ENCODE measurements at regions not wholly inside any gene's neighbourhood (a gene's known extent, or its start where the extent isn't known, plus 50 kb on each side); places are given as distances from the start of the nearest gene placed in this dataset.

DNA sequence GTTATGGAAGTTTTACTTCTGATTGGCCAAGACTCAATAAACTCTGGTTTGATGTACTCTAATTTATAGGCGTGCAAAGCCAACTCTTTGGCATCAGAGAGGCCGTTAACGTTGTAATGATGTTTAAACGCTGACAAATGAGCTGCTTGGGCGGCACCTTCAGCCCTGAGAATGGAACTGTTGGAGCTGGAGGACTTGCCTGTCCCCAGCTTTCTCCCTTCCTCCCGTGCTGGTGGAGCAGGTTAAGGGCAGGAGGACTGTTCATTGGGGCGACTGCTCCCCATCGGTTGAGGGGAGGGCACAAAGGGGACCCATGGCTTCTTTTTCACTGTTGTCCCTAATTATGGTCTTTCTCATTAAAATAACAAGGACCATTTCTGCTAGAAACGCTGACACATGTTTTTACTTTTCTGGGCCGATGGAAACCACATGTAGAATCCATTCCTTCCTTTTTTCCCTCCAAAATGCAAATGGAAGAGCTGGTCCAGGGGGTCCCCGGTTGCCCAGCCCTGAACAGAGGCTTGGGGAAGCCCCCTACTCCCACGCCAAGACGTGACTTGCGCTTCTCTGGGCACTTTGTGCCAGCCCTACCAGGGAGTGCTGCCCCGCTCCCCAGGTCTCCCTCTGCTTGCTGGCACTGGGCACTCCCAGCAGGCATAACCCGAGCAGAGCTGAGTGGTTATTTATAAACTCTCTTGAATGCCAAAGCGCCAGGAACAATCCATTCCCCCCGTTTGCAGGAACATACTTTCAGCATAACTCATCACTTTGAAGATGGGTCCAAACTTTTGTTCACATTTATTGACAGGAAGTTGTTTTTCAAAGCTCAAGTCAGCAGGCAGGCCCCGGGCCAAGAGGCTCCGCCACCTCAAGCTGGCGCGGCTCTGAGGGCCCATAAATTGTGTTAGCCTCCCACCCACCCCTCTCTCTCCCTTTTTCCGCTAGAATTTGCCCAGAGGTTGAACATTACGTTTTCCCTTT, 170.1 kb downstream of the ASB1 start:
- no peak for TF ChIP-seq ZNF341 (tag by site-specific recombination; IDR thresholded peaks at IDR 0.05; ENCODE audit: low read depth)
- no peak for TF ChIP-seq GLI2 (tag by site-specific recombination; IDR thresholded peaks at IDR 0.05; ENCODE audit: borderline replicate concordance, low read depth)
- TF ChIP-seq, protein P1, sequence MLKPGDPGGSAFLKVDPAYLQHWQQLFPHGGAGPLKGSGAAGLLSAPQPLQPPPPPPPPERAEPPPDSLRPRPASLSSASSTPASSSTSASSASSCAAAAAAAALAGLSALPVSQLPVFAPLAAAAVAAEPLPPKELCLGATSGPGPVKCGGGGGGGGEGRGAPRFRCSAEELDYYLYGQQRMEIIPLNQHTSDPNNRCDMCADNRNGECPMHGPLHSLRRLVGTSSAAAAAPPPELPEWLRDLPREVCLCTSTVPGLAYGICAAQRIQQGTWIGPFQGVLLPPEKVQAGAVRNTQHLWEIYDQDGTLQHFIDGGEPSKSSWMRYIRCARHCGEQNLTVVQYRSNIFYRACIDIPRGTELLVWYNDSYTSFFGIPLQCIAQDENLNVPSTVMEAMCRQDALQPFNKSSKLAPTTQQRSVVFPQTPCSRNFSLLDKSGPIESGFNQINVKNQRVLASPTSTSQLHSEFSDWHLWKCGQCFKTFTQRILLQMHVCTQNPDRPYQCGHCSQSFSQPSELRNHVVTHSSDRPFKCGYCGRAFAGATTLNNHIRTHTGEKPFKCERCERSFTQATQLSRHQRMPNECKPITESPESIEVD (tag by site-specific recombination; IDR thresholded peaks at IDR 0.05): no peak
- TF ChIP-seq ZNF426 (tag by site-specific recombination; IDR thresholded peaks at IDR 0.05): no peak
- no peak for TF ChIP-seq ZNF202 (tag by site-specific recombination; IDR thresholded peaks at IDR 0.05; ENCODE audit: borderline replicate concordance)
- no peak for TF ChIP-seq ZNF19 (tag by site-specific recombination; IDR thresholded peaks at IDR 0.05; ENCODE audit: low read depth)
- TF ChIP-seq HOXC10 (CRISPR knock-in tag; IDR thresholded peaks at IDR 0.05): no peak
- TF ChIP-seq ZNF398 (tag by site-specific recombination; IDR thresholded peaks at IDR 0.05): no peak
- H3K4me1 ChIP-seq (ENCODE audit: control insufficient read depth, insufficient read depth, low read length): no peaks in the 10 kb centered on the region
- H3K4me3 ChIP-seq (ENCODE audit: low read depth, low read length): no peak overlapping the region
- no peaks in the 10 kb centered on the region for H3K9me3 ChIP-seq (ENCODE audit: control insufficient read depth, insufficient read depth, low read depth, low read length)
- no peak overlapping the region for H3K27ac ChIP-seq (ENCODE audit: extremely low read depth, low read depth, low read length)
- CTCF ChIA-PET: interaction anchor here (0.6 kb wide), 2 partner anchors 132 to 133 kb away, joined by 3 to 7 read pairs; no protein-coding TSS in a partner anchor
- POLR2A ChIA-PET: no interaction called here
- no peaks in the 10 kb centered on the region for H3K36me3 ChIP-seq (ENCODE audit: control insufficient read depth in 2 of 2, insufficient read depth in 1 of 2, low read length in 2 of 2)

GRCh38 chr2:238597638-238598528, 171.2 kb downstream of the ASB1 start:
- no peaks in the 10 kb centered on the region for H3K9me3 ChIP-seq (ENCODE audit: control insufficient read depth, insufficient read depth, low read depth, low read length)
- no peaks in the 10 kb centered on the region for H3K4me1 ChIP-seq (ENCODE audit: control insufficient read depth, insufficient read depth, low read length)
- POLR2A ChIA-PET: no interaction called here
- CTCF ChIA-PET: interaction anchor here (0.6 kb wide), 1 partner anchor 134 kb away, joined by 3 read pairs; no protein-coding TSS in a partner anchor
- no peak overlapping the region for H3K4me3 ChIP-seq (ENCODE audit: low read depth, low read length)
- TF ChIP-seq ZNF658 (tag by site-specific recombination; IDR thresholded peaks at IDR 0.05) (no peak), AEBP2 (tag by site-specific recombination; IDR thresholded peaks at IDR 0.05; ENCODE audit: borderline replicate concordance) (no peak)
- H3K36me3 ChIP-seq (ENCODE audit: control insufficient read depth in 2 of 2, insufficient read depth in 1 of 2, low read length in 2 of 2): no peaks in the 10 kb centered on the region
- H3K27ac ChIP-seq (ENCODE audit: extremely low read depth, low read depth, low read length): no peak overlapping the region

DNA sequence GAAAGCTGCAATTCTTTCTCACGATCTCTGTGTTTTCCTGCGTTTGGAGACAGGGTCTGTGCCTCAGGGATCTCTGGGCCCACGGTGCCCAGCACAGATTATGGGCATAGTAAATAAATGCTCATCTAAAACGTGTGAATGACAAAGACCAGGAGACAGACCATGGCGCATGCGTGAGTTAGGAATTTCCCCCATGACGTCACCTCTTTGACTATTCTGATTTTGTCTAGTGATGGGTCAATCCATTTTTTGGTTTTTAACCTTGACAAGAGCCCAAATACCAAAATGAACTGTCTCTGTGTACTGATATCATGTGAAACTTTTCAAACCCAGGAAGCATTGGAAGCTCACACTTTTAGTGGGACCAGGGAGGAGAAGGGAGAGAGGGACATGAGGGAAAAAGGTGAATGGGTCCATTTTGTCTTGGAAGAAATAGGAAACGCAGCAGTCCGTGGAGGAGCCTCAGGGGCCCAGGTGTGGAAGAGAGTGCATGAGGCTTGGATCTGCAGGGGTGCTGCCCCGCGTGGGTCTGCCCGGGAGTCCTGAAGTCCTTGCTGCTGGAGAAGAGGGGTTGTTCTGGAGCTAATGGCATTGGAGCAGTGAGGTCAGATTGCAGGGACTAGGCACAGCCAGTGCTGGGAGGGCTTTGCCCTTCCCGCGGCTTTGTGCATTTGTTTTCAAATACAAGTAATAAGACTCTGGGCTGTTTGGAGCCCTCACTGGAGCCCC, 172.2 kb downstream of the ASB1 start:
- Histone ChIP-seq H3K9me3 (ENCODE audit: control insufficient read depth, insufficient read depth, low read depth, low read length) (no peaks in the 10 kb centered on the region), H3K4me1 (ENCODE audit: control insufficient read depth, insufficient read depth, low read length) (no peaks in the 10 kb centered on the region), H3K27ac (ENCODE audit: extremely low read depth, low read depth, low read length) (no peak overlapping the region), H3K4me3 (ENCODE audit: low read depth, low read length) (no peak overlapping the region), H3K36me3 (ENCODE audit: control insufficient read depth in 2 of 2, insufficient read depth in 1 of 2, low read length in 2 of 2) (no peaks in the 10 kb centered on the region)
- CTCF ChIA-PET: interaction anchor here (0.6 kb wide), 1 partner anchor 86 kb away, joined by 4 read pairs; no protein-coding TSS in a partner anchor
- POLR2A ChIA-PET: no interaction called here
- TF ChIP-seq ZBTB1 (tag by site-specific recombination; IDR thresholded peaks at IDR 0.05): no peak
- no peak for TF ChIP-seq KLF1 (tag by site-specific recombination; IDR thresholded peaks at IDR 0.05)
- no peak for TF ChIP-seq ZNF157 (tag by site-specific recombination; IDR thresholded peaks at IDR 0.05)
- no peak for TF ChIP-seq ZNF404 (tag by site-specific recombination; IDR thresholded peaks at IDR 0.05)
- no peak for TF ChIP-seq ZNF513 (tag by site-specific recombination; IDR thresholded peaks at IDR 0.05)
- TF ChIP-seq ZNF670 (tag by site-specific recombination; IDR thresholded peaks at IDR 0.05; ENCODE audit: low read depth): no peak
- TF ChIP-seq, protein P2, sequence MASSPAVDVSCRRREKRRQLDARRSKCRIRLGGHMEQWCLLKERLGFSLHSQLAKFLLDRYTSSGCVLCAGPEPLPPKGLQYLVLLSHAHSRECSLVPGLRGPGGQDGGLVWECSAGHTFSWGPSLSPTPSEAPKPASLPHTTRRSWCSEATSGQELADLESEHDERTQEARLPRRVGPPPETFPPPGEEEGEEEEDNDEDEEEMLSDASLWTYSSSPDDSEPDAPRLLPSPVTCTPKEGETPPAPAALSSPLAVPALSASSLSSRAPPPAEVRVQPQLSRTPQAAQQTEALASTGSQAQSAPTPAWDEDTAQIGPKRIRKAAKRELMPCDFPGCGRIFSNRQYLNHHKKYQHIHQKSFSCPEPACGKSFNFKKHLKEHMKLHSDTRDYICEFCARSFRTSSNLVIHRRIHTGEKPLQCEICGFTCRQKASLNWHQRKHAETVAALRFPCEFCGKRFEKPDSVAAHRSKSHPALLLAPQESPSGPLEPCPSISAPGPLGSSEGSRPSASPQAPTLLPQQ (tag by site-specific recombination; IDR thresholded peaks at IDR 0.05): no peak
- no peak for TF ChIP-seq TCF7L2 (IDR thresholded peaks at IDR 0.05; ENCODE audit: borderline replicate concordance, low read depth, low read length)
- no peak for TF ChIP-seq ZNF433 (tag by site-specific recombination; IDR thresholded peaks at IDR 0.05; ENCODE audit: low read depth)
